ENCODE measurements at regions not wholly inside any gene's neighbourhood (a gene's known extent, or its start where the extent isn't known, plus 50 kb on each side); places are given as distances from the start of the nearest gene placed in this dataset.

- TF ChIP-seq CBX8 (IDR thresholded peaks at IDR 0.05; ENCODE audit: borderline replicate concordance, extremely low read depth, low read depth, low read length, poor library complexity, severe bottlenecking) (no peak), ERF (CRISPR knock-in tag; IDR thresholded peaks at IDR 0.05) (no peak), MNT (conservative IDR thresholded peaks at IDR 0.05) (no peak), CREB5 (CRISPR knock-in tag; IDR thresholded peaks at IDR 0.05) (no peak), HSF4 (CRISPR knock-in tag; IDR thresholded peaks at IDR 0.05; ENCODE audit: borderline replicate concordance) (no peak), NEUROD1 (IDR thresholded peaks at IDR 0.05; ENCODE audit: borderline replicate concordance, low read depth, low read length, partially characterized antibody) (no peak), ATF7 (IDR thresholded peaks at IDR 0.05) (no peak), BRD4 (IDR thresholded peaks at IDR 0.05) (no peak), ZNF41 (CRISPR knock-in tag; conservative IDR thresholded peaks at IDR 0.05) (no peak)
Measured at GRCh38 chr4:54169176-54169575, 59.9 kb upstream of the PDGFRA start (continued).
